K562 (cell line): ENCODE measurements at regions not wholly inside any gene's neighbourhood (a gene's known extent, or its start where the extent isn't known, plus 50 kb on each side); places are given as distances from the start of the nearest gene placed in this dataset.

Experiments
- KLF16 ChIP-seq: IDR thresholded peaks from 2 replicates; pipeline ENCODE4 v1.6.1; 2016; ENCODE audit warnings: antibody characterized with exemption
- ZNF324 ChIP-seq: fragments of 250-450 bp; sonication (Bioruptor Pico); IDR thresholded peaks from 2 replicates; pipeline ENCODE4 v1.4.0; 2020; ENCODE audit warnings: mild to moderate bottlenecking
- TF ChIP-seq, protein P1 (sequence below), 2 experiments: fragments of 450-650 bp; IDR thresholded peaks; 2 replicates each; pipeline ENCODE4 v1.6.1; 2016; ENCODE audit warnings: mild to moderate bottlenecking in 2 of 2, borderline replicate concordance in 1 of 2, low read depth in 1 of 2, moderate library complexity in 1 of 2

DNA sequence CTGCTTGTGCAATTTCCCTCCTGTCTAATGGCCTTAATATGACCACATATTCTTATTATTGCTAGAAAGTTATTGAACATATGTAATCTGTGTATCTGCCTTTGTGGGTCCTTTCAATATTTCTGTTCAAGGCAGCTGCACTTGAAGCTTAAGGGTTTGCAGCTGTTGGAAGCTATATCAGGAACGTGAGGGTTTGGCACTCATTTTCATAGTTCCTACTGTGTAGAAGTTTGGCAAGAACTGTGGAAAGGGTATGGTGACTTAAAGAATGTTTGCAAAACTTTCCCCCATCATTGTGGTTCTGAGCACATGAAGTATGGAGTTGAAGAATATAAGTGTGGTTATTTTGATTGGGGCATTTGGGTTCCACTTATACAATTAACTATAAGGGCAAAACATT lies 144.7 kb upstream of the SEMA3A start (continued):
- TF ChIP-seq, protein P1, sequence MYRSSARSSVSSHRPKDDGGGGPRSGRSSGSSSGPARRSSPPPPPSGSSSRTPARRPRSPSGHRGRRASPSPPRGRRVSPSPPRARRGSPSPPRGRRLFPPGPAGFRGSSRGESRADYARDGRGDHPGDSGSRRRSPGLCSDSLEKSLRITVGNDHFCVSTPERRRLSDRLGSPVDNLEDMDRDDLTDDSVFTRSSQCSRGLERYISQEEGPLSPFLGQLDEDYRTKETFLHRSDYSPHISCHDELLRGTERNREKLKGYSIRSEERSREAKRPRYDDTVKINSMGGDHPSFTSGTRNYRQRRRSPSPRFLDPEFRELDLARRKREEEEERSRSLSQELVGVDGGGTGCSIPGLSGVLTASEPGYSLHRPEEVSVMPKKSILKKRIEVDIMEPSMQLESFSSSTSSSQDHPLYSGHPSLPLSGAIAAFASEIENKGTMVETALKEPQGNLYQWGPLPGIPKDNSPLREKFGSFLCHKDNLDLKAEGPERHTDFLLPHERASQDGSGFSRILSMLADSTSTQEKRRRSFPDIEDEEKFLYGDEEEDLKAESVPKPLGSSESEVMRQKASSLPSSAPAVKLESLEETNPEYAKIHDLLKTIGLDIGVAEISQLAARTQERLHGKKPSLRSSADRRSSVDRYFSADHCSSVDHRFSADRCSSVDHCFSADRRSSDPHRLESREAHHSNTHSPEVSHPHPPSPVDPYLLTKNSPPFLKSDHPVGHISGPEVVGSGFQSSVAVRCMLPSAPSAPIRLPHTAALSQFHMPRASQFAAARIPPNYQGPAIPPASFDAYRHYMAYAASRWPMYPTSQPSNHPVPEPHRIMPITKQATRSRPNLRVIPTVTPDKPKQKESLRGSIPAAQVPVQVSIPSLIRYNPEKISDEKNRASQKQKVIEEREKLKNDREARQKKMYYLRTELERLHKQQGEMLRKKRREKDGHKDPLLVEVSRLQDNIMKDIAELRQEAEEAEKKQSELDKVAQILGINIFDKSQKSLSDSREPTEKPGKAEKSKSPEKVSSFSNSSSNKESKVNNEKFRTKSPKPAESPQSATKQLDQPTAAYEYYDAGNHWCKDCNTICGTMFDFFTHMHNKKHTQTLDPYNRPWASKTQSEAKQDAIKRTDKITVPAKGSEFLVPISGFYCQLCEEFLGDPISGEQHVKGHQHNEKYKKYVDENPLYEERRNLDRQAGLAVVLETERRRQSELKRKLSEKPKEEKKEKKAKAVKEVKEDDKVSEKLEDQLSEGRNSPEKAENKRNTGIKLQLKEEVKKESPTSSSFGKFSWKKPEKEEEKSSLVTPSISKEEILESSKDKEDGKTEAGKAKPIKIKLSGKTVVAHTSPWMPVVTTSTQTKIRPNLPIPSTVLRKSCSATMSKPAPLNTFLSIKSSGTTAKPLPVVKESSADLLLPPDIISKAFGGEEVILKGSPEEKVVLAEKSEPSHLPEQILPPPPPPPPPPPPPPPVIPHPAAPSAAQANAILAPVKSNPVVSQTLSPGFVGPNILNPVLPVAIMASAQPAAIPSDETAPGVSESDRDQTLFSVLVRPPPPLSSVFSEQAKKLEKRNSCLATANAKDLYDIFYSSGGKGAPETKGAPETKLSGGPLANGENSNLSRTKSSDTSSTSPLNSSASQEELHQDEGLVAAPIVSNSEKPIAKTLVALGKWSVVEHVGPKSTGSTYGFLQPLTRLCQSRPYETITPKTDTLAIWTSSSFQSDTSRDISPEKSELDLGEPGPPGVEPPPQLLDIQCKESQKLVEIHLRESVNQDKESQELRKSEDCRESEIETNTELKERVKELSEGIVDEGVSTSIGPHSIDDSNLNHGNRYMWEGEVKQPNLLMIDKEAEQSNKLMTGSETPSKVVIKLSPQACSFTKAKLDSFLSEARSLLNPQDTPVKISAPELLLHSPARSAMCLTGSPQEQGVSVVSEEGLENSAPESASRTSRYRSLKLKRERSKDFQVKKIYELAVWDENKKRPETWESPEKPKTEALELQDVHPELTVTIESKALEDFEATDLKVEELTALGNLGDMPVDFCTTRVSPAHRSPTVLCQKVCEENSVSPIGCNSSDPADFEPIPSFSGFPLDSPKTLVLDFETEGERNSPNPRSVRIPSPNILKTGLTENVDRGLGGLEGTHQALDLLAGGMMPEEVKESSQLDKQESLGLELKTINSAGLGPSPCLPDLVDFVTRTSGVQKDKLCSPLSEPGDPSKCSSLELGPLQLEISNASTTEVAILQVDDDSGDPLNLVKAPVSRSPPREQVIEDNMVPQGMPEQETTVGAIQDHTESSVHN (IDR thresholded peaks at IDR 0.05; ENCODE audit: borderline replicate concordance in 1 of 2, low read depth in 1 of 2), result no peak
- TF ChIP-seq KLF16, result no peak
- no peak for TF ChIP-seq ZNF324 (CRISPR knock-in tag)
- TF ChIP-seq, all 486 proteins: peak for 0
